Stomach (tissue), 8 donors: ENCODE measurements at regions not wholly inside any gene's neighbourhood (a gene's known extent, or its start where the extent isn't known, plus 50 kb on each side); places are given as distances from the start of the nearest gene placed in this dataset.
"Not testable (repeated sequence)": the region's sequence is repeated elsewhere in the genome, so short reads cannot be mapped to it uniquely, and the experiment has no call there.

Experiments used
- DNase-seq, 2 donors: peaks; one replicate each; pipeline versions ENCODE4 v3.0.0 to v3.0.0-alpha.2; 2013 to 2019
- H3K27ac ChIP-seq, 5 donors: fragments of 200-600 bp in 4 of 5; sonication (generic) in 4 of 5; one replicate each; pipeline ENCODE4 v1.5.1; 2013 to 2019; ENCODE audit warnings: mild to moderate bottlenecking in 1 of 5, moderate library complexity in 1 of 5
- H3K27me3 ChIP-seq, 3 donors: fragments of 200-600 bp; sonication (generic); one replicate each; pipeline ENCODE4 v1.5.1; 2017 to 2019; ENCODE audit warnings: mixed run types in 1 of 3
- H3K36me3 ChIP-seq, 4 donors: fragments of 200-600 bp; sonication (generic); 1 replicate in 3 of 4; 2 replicates in 1 of 4; pipeline ENCODE4 v1.5.1; 2016 to 2019
- H3K4me1 ChIP-seq, 4 donors: fragments of 200-600 bp; sonication (generic); one replicate each; pipeline ENCODE4 v1.5.1; 2016 to 2019
- H3K4me3 ChIP-seq, 4 donors: fragments of 200-600 bp; sonication (generic) in 3 of 4; one replicate each; pipeline ENCODE4 v1.5.1; 2016 to 2019; ENCODE audit warnings: mild to moderate bottlenecking in 1 of 4
- H3K9me3 ChIP-seq, 4 donors: fragments of 200-600 bp; sonication (generic); one replicate each; pipeline ENCODE4 v1.5.1; 2016 to 2019
- EP300 ChIP-seq: sonication (generic); formaldehyde crosslinking; IDR thresholded peaks from one replicate; pipeline ENCODE4 v1.6.1; 2017; ENCODE audit warnings: antibody characterized with exemption
- POLR2A ChIP-seq, 4 donors: fragments of 450-650 bp; IDR thresholded peaks; one replicate each; pipeline ENCODE4 v1.6.1; 2016; ENCODE audit warnings: antibody characterized with exemption in 4 of 4, control low read depth in 2 of 4, mild to moderate bottlenecking in 1 of 4, moderate library complexity in 1 of 4
- POLR2AphosphoS5 ChIP-seq, 3 donors: sonication (generic); formaldehyde crosslinking; IDR thresholded peaks; one replicate each; pipeline ENCODE4 v1.6.1; 2016; ENCODE audit warnings: antibody characterized with exemption in 3 of 3
- WGBS, 5 donors: extraction: QIAGEN DNeasy Blood & Tissue Kit in 3 of 5; methylation state at CpG; one replicate each; pipeline versions ENCODE4 v1.1.5 to v1.1.7; 2013 to 2018; 5-methylcytosine and 5-hydroxymethylcytosine counted together
- intact Hi-C: fragments of 100-400 bp; cut with DNase I; formaldehyde crosslinking; loops from one replicate; pipeline ENCODE4 v1.15.1; 2023; ENCODE audit warnings: low total_unique reads
- TF ChIP-seq, protein P1 (sequence below), 7 experiments: fragments of 450-650 bp in 4 of 7; fragments of 200-600 bp in 3 of 7; sonication (generic) in 3 of 7; IDR thresholded peaks; one replicate each; pipeline ENCODE4 v1.5.1; 2016 to 2019; ENCODE audit warnings: antibody characterized with exemption in 7 of 7, control low read depth in 2 of 7, mild to moderate bottlenecking in 1 of 7
- donor health status: healthy with polysubstance abuse.
- donor health status: Bipolar disorder and iron deficiency.
- donor health status: healthy.

DNA sequence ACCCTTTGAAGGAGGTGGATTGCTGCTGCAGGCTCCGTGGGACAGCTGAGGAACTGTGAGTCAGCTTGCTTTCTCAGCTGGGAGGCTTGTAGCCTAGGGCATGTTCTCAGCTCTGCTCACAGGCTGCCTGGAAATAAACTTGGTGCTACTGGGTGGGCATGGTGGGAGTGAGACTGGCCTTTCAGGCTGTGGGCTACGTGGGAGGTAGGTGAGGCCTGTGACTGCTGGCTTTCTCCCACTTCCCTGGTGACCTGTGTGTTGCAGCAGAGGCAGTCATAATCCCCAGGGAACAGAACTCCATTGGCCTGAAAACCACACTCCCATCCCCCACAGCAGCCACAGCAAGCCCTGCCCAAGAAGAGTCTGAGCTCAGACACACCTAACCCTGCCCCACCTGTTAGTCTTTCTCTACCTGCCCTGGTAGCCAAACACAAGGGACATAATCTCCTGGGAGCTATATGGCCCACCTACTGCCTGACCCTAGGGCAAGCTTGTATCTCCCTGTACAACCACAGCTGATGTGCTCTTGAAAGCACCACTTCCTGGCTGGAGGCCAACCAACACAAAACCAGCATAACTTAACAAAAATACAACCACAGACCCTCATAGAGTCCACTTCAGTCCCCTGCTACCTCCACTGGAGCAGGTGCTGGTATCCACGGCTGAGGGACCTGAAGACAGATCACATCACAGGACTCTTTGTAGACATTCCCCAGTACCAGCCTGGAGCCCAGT, 236.5 kb downstream of the SQOR start:
- H3K27ac ChIP-seq: no peak overlapping the region
- no peak for DNase-seq
- peaks cover 0 to 8% (median 0%) of the 10 kb centered on the region in 4 donors for H3K9me3 ChIP-seq
- no peaks in the 10 kb centered on the region for H3K4me1 ChIP-seq
- intact Hi-C loops: no loop called here
- WGBS, 5 donors: 74 to 84% (median 80%) methylated on average over 2 to 3 of the region's 3 CpGs
- H3K4me3 ChIP-seq: no peak overlapping the region
- TF ChIP-seq, protein P1, sequence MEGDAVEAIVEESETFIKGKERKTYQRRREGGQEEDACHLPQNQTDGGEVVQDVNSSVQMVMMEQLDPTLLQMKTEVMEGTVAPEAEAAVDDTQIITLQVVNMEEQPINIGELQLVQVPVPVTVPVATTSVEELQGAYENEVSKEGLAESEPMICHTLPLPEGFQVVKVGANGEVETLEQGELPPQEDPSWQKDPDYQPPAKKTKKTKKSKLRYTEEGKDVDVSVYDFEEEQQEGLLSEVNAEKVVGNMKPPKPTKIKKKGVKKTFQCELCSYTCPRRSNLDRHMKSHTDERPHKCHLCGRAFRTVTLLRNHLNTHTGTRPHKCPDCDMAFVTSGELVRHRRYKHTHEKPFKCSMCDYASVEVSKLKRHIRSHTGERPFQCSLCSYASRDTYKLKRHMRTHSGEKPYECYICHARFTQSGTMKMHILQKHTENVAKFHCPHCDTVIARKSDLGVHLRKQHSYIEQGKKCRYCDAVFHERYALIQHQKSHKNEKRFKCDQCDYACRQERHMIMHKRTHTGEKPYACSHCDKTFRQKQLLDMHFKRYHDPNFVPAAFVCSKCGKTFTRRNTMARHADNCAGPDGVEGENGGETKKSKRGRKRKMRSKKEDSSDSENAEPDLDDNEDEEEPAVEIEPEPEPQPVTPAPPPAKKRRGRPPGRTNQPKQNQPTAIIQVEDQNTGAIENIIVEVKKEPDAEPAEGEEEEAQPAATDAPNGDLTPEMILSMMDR (IDR thresholded peaks at IDR 0.05): no peak
- TF ChIP-seq EP300 (no peak), POLR2AphosphoS5 (IDR thresholded peaks at IDR 0.05) (no peak), POLR2A (IDR thresholded peaks at IDR 0.05) (no peak)
- no peaks in the 10 kb centered on the region for H3K36me3 ChIP-seq
- H3K27me3 ChIP-seq: no peaks in the 10 kb centered on the region

DNA sequence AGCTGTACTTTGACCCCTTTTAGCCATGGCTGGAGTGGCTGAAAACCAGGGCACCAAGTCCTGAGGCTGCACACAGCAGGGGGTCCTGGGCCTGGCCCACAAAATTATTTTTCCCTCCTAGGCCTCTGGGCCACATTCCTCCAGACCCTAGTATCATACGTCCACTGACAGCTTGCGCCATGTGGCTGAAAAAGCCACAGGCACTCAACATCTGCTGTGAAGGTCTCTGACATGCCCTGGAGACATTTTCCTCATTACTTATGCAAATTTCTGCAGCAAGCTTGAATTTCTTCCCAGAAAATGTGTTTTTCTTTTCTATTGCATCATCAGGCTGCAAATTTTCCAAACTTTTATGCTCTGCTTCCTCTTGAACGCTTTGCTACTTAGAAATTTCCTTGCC, 239.0 kb downstream of the SQOR start:
- Histone ChIP-seq H3K27me3 (no peaks in the 10 kb centered on the region), H3K4me3 (no peak overlapping the region), H3K9me3 (peaks cover 0 to 8% (median 0%) of the 10 kb centered on the region in 4 donors), H3K36me3 (no peaks in the 10 kb centered on the region), H3K27ac (no peak overlapping the region), H3K4me1 (no peaks in the 10 kb centered on the region)
- TF ChIP-seq EP300: no peak
- TF ChIP-seq POLR2A (IDR thresholded peaks at IDR 0.05): no peak
- TF ChIP-seq POLR2AphosphoS5 (IDR thresholded peaks at IDR 0.05): no peak
- TF ChIP-seq, protein P1 (IDR thresholded peaks at IDR 0.05): no peak
- intact Hi-C loops: no loop called here
- DNase-seq: peak in 1 of 2 donors; percentile 19
- 74 to 90% (median 84%) methylated on average over 3 of the region's 3 CpGs for whole genome bisulfite sequencing, 5 donors

DNA sequence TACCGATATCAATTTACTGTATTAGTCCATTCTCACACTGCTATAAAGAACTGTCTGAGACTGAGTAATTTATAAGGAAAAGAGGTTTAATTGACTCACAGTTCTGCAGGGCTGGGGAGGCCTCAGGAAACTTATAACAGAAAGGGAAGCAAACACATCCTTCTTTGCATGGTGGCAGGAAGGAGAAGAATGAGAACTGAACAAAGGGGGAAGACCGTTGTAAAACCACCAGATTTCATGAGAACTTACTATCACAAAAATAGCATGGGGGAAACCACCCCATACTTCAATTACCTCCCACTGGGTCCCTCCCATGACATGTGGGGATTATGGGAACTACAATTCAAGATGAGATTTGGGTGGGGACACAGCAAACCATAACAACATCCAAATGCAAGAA, 239.7 kb downstream of the SQOR start:
- H3K9me3 ChIP-seq, H3K27me3 ChIP-seq, intact Hi-C loops, H3K4me1 ChIP-seq, DNase-seq, H3K27ac ChIP-seq, H3K36me3 ChIP-seq, H3K4me3 ChIP-seq: not testable (repeated sequence)
- 81 to 86% (median 85%) methylated on average over 2 of the region's 2 CpGs for WGBS, 5 donors

DNA sequence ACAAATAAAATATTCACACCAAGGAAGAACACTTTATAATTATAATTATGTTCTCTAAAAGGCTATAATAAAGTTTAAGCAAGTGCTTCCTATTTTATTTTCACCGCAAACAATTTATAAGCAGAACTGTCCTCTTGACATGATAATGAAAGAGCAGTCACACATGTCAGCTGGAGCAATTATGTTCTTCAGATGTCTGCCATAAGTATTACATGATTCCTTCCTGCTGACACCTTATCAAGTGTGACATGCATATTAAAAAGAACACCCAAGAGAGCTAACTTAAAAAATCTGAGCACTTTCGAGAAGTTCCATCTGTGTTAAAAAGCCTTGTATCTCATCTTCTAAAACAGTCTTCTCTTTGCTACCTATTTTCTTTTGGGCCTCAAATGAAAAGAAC, 249.5 kb downstream of the SQOR start:
- intact Hi-C loops: no loop called here
- Histone ChIP-seq H3K4me1 (no peaks in the 10 kb centered on the region), H3K9me3 (peaks cover 0 to 11% (median 0%) of the 10 kb centered on the region in 4 donors), H3K27ac (no peak overlapping the region), H3K27me3 (no peaks in the 10 kb centered on the region), H3K4me3 (no peak overlapping the region), H3K36me3 (no peaks in the 10 kb centered on the region)
- WGBS, 5 donors: 86 to 95% (median 92%) methylated on average over 2 of the region's 2 CpGs
- DNase-seq: no peak
- TF ChIP-seq POLR2AphosphoS5 (IDR thresholded peaks at IDR 0.05) (no peak), EP300 (no peak), POLR2A (IDR thresholded peaks at IDR 0.05) (no peak)
- TF ChIP-seq, protein P1 (IDR thresholded peaks at IDR 0.05): no peak

DNA sequence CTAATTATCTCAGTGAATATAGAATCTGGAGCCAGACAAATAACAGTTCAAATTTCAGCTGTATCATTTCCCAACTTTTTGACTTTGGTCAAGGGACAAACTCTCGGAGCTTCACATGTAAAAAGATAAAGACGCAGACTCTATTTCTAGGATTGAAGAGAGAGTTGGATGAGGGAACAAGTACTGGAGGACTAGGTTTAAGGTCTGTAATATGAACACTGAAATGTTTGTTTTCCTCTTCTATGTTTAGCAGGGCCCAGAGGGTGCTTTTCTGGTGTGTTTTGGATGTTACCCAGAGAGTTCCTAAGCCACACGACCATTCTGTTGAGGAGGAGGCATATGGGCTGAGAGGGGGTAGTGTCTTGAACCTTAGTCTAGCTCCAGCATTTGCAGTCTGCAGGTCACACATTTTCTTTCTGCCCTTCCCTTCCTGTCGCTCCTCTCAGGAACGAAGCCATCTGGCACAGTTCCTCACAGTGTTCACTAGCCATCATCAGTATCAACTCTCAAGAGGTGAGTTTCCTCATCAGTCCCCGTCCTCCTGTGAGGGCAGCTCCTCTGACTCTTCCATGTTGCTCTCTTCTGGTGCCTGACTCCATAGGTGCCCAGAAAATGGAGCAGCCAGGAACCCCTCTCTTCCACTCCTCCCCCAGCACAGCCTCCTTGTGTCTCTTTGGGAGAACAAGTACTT, 250.1 kb downstream of the SQOR start:
- intact Hi-C loops: no loop called here

More for the DNA sequence above, 250.1 kb downstream of the SQOR start:
- H3K4me1 ChIP-seq: no peaks in the 10 kb centered on the region
- no peak overlapping the region for H3K4me3 ChIP-seq
- H3K9me3 ChIP-seq: peaks cover 0 to 11% (median 0%) of the 10 kb centered on the region in 4 donors
- 50 to 64% (median 57%) methylated on average over 6 of the region's 6 CpGs for WGBS, 5 donors
- no peak for DNase-seq
- H3K27ac ChIP-seq: no peak overlapping the region
- no peaks in the 10 kb centered on the region for H3K27me3 ChIP-seq
- TF ChIP-seq, protein P1 (IDR thresholded peaks at IDR 0.05): no peak
- TF ChIP-seq POLR2AphosphoS5 (IDR thresholded peaks at IDR 0.05) (no peak), EP300 (no peak), POLR2A (IDR thresholded peaks at IDR 0.05) (no peak)
- no peaks in the 10 kb centered on the region for H3K36me3 ChIP-seq
